ENCODE measurements at regions not wholly inside any gene's neighbourhood (a gene's known extent, or its start where the extent isn't known, plus 50 kb on each side); places are given as distances from the start of the nearest gene placed in this dataset.

- DNase-seq, result no peak
Measured at GRCh38 chr4:119744580-119744979, 116.0 kb upstream of the PDE5A start.

GRCh38 chr4:119743644-119744043, 115.0 kb upstream of the PDE5A start:
- no peak for DNase-seq

- DNase-seq, result no peak
Measured at GRCh38 chr4:119739796-119740195, 111.2 kb upstream of the PDE5A start.

- no peak for DNase-seq
Measured at GRCh38 chr4:119738901-119739300, 110.3 kb upstream of the PDE5A start.

GRCh38 chr4:119736559-119736958, 108.0 kb upstream of the PDE5A start:
- peak; percentile 16 for DNase-seq

GRCh38 chr4:119735165-119735651, 106.6 kb upstream of the PDE5A start:
- DNase-seq, result peak; percentile 90

- peak; percentile 57 for DNase-seq
Measured at GRCh38 chr4:119733431-119733830, 104.8 kb upstream of the PDE5A start.

- DNase-seq, result no peak
Measured at GRCh38 chr4:119731778-119732177, 103.2 kb upstream of the PDE5A start.

- DNase-seq, result peak; percentile 52
Measured at GRCh38 chr4:119731146-119731742, 102.6 kb upstream of the PDE5A start.

- peak; percentile 26 for DNase-seq
Measured at GRCh38 chr4:119730671-119730950, 102.0 kb upstream of the PDE5A start.

- peak; percentile 93 for DNase-seq
Measured at GRCh38 chr4:119729835-119730670, 101.4 kb upstream of the PDE5A start.

GRCh38 chr4:119728692-119729593, 100.3 kb upstream of the PDE5A start:
- DNase-seq, result peak; percentile 37

GRCh38 chr4:119728185-119728584, 99.6 kb upstream of the PDE5A start:
- DNase-seq, result no peak

GRCh38 chr4:119726505-119726904, 97.9 kb upstream of the PDE5A start:
- DNase-seq, result peak; percentile 30

- peak; percentile 14 for DNase-seq
Measured at GRCh38 chr4:119725688-119726330, 97.2 kb upstream of the PDE5A start.

GRCh38 chr4:119725011-119725410, 96.4 kb upstream of the PDE5A start:
- DNase-seq, result no peak

GRCh38 chr4:119722670-119723069, 94.1 kb upstream of the PDE5A start:
- no peak for DNase-seq

- no peak for DNase-seq
Measured at GRCh38 chr4:119721878-119722277, 93.3 kb upstream of the PDE5A start.

GRCh38 chr4:119715490-119716445, 87.2 kb upstream of the PDE5A start:
- no peak for DNase-seq

- DNase-seq, result no peak
Measured at GRCh38 chr4:119709418-119709817, 80.8 kb upstream of the PDE5A start.

GRCh38 chr4:119707336-119707735, 78.7 kb upstream of the PDE5A start:
- no peak for DNase-seq

- no peak for DNase-seq
Measured at GRCh38 chr4:119706804-119707203, 78.2 kb upstream of the PDE5A start.
